ENCODE measurements at regions not wholly inside any gene's neighbourhood (a gene's known extent, or its start where the extent isn't known, plus 50 kb on each side); places are given as distances from the start of the nearest gene placed in this dataset.
A peak's percentile ranks its signal among the peaks of the same experiment; 100 is the strongest.
"Not testable (repeated sequence)": the region's sequence is repeated elsewhere in the genome, so short reads cannot be mapped to it uniquely, and the experiment has no call there.

DNA sequence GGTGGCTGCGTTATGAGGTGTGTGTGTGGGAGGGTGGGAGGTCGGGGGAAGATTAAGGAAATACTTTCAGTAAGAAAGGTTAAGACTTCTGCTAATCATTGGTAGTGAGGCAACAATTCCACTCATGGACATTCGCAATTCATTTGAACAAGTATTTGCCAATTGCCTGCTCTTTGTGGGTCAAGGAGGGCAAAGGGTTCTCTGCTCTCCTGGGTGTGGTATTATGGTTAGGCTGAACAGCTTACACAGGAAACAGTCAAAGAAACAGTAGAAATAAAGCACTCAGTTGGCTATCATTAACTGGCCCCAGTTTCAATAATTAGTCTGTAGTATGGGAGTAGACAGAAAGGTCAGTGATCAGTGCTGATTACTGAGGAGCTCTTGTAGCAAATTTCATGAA lies 357.0 kb upstream of the FANCL start:
- H3K36me3 Mint-ChIP-seq (ENCODE audit: low read depth, unreplicated experiment) = no peaks in the 10 kb centered on the region
- DNase-seq (ENCODE audit: low spot score) = no peak
- no peaks in the 10 kb centered on the region for H3K9me3 Mint-ChIP-seq (ENCODE audit: unreplicated experiment)
- peaks cover 5% of the 10 kb centered on the region for H3K27me3 Mint-ChIP-seq (ENCODE audit: unreplicated experiment)
- no peak overlapping the region for H3K27ac Mint-ChIP-seq (ENCODE audit: unreplicated experiment)
- H3K4me1 Mint-ChIP-seq (ENCODE audit: unreplicated experiment) = no peaks in the 10 kb centered on the region
- no peak overlapping the region for H3K4me3 Mint-ChIP-seq (ENCODE audit: unreplicated experiment)
- TF ChIP-seq, protein P1, sequence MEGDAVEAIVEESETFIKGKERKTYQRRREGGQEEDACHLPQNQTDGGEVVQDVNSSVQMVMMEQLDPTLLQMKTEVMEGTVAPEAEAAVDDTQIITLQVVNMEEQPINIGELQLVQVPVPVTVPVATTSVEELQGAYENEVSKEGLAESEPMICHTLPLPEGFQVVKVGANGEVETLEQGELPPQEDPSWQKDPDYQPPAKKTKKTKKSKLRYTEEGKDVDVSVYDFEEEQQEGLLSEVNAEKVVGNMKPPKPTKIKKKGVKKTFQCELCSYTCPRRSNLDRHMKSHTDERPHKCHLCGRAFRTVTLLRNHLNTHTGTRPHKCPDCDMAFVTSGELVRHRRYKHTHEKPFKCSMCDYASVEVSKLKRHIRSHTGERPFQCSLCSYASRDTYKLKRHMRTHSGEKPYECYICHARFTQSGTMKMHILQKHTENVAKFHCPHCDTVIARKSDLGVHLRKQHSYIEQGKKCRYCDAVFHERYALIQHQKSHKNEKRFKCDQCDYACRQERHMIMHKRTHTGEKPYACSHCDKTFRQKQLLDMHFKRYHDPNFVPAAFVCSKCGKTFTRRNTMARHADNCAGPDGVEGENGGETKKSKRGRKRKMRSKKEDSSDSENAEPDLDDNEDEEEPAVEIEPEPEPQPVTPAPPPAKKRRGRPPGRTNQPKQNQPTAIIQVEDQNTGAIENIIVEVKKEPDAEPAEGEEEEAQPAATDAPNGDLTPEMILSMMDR (IDR thresholded peaks at IDR 0.05; ENCODE audit: unreplicated experiment) = no peak

- Mint-ChIP-seq H3K4me1 (ENCODE audit: unreplicated experiment) (no peaks in the 10 kb centered on the region), H3K9me3 (ENCODE audit: unreplicated experiment) (no peaks in the 10 kb centered on the region), H3K27ac (ENCODE audit: unreplicated experiment) (no peak overlapping the region), H3K27me3 (ENCODE audit: unreplicated experiment) (peaks cover 3% of the 10 kb centered on the region), H3K36me3 (ENCODE audit: low read depth, unreplicated experiment) (no peaks in the 10 kb centered on the region), H3K4me3 (ENCODE audit: unreplicated experiment) (no peak overlapping the region)
- DNase-seq (ENCODE audit: low spot score) = no peak
- TF ChIP-seq, protein P1 (IDR thresholded peaks at IDR 0.05; ENCODE audit: unreplicated experiment) = no peak
Measured at GRCh38 chr2:58595714-58596113, 354.6 kb upstream of the FANCL start.

- H3K36me3 Mint-ChIP-seq (ENCODE audit: low read depth, unreplicated experiment) = no peaks in the 10 kb centered on the region
- no peak overlapping the region for H3K27ac Mint-ChIP-seq (ENCODE audit: unreplicated experiment)
- H3K4me1 Mint-ChIP-seq (ENCODE audit: unreplicated experiment) = no peaks in the 10 kb centered on the region
- no peak overlapping the region for H3K4me3 Mint-ChIP-seq (ENCODE audit: unreplicated experiment)
- H3K27me3 Mint-ChIP-seq (ENCODE audit: unreplicated experiment) = peaks cover 3% of the 10 kb centered on the region
- TF ChIP-seq, protein P1 (IDR thresholded peaks at IDR 0.05; ENCODE audit: unreplicated experiment) = no peak
- no peaks in the 10 kb centered on the region for H3K9me3 Mint-ChIP-seq (ENCODE audit: unreplicated experiment)
- DNase-seq (ENCODE audit: low spot score) = no peak
Measured at GRCh38 chr2:58594762-58595161, 353.6 kb upstream of the FANCL start.

DNA sequence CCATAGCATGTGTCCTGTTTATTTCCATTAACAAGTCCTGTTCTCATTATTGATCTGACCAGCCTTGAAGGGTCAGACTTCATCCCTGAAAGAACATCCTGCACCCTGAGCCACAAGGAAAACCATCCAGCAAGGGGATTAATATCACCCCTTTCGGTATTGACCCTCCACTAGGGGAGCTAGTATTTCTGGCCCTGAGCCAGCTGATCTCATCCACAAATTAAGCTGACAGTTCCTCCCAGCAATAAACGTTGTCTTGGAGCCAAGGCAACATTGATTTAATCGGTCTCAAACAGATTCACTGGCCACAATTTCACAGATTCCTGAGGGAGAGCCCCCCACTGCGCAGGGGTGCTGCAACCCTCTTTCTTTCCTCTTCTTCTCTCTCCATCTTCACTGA lies 353.1 kb upstream of the FANCL start:
- no peak overlapping the region for H3K27ac Mint-ChIP-seq (ENCODE audit: unreplicated experiment)
- TF ChIP-seq, protein P1 (IDR thresholded peaks at IDR 0.05; ENCODE audit: unreplicated experiment) = peak; percentile 27
- no peak overlapping the region for H3K4me3 Mint-ChIP-seq (ENCODE audit: unreplicated experiment)
- H3K27me3 Mint-ChIP-seq (ENCODE audit: unreplicated experiment) = peaks cover 3% of the 10 kb centered on the region
- DNase-seq (ENCODE audit: low spot score) = peak; percentile 5
- no peaks in the 10 kb centered on the region for H3K36me3 Mint-ChIP-seq (ENCODE audit: low read depth, unreplicated experiment)
- H3K4me1 Mint-ChIP-seq (ENCODE audit: unreplicated experiment) = no peaks in the 10 kb centered on the region
- H3K9me3 Mint-ChIP-seq (ENCODE audit: unreplicated experiment) = no peaks in the 10 kb centered on the region

- not testable (repeated sequence) for H3K27me3 Mint-ChIP-seq (ENCODE audit: unreplicated experiment); DNase-seq (ENCODE audit: low spot score); H3K9me3 Mint-ChIP-seq (ENCODE audit: unreplicated experiment); H3K4me1 Mint-ChIP-seq (ENCODE audit: unreplicated experiment); H3K4me3 Mint-ChIP-seq (ENCODE audit: unreplicated experiment); H3K36me3 Mint-ChIP-seq (ENCODE audit: low read depth, unreplicated experiment); H3K27ac Mint-ChIP-seq (ENCODE audit: unreplicated experiment)
Measured at GRCh38 chr2:58586178-58586577, 345.1 kb upstream of the FANCL start.

DNA sequence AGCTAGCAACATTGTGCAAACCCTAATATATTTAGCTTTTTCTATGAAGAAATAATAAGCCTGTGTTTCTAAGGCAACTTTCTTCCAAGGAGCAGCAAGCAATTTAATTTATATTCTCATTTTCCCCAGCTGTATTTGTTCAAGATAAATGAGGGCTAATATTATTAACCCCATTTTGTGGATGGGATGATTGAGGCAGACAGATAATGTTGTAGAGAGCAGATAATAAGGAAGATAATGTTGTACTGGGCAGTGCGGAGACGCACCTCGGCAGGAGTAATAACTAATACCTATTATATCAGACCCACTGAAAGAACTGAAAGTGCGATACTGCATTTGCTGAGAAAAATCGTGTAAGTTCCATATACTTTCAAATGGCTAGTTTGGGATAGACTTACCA lies 344.1 kb upstream of the FANCL start:
- no peaks in the 10 kb centered on the region for H3K27me3 Mint-ChIP-seq (ENCODE audit: unreplicated experiment)
- TF ChIP-seq, protein P1 (IDR thresholded peaks at IDR 0.05; ENCODE audit: unreplicated experiment) = no peak
- H3K36me3 Mint-ChIP-seq (ENCODE audit: low read depth, unreplicated experiment) = no peaks in the 10 kb centered on the region
- H3K9me3 Mint-ChIP-seq (ENCODE audit: unreplicated experiment) = no peaks in the 10 kb centered on the region
- DNase-seq (ENCODE audit: low spot score) = no peak
- no peak overlapping the region for H3K4me3 Mint-ChIP-seq (ENCODE audit: unreplicated experiment)
- no peaks in the 10 kb centered on the region for H3K4me1 Mint-ChIP-seq (ENCODE audit: unreplicated experiment)
- no peak overlapping the region for H3K27ac Mint-ChIP-seq (ENCODE audit: unreplicated experiment)
